ENCODE measurements at regions not wholly inside any gene's neighbourhood (a gene's known extent, or its start where the extent isn't known, plus 50 kb on each side); places are given as distances from the start of the nearest gene placed in this dataset.
A peak's percentile ranks its signal among the peaks of the same experiment; 100 is the strongest.

DNA sequence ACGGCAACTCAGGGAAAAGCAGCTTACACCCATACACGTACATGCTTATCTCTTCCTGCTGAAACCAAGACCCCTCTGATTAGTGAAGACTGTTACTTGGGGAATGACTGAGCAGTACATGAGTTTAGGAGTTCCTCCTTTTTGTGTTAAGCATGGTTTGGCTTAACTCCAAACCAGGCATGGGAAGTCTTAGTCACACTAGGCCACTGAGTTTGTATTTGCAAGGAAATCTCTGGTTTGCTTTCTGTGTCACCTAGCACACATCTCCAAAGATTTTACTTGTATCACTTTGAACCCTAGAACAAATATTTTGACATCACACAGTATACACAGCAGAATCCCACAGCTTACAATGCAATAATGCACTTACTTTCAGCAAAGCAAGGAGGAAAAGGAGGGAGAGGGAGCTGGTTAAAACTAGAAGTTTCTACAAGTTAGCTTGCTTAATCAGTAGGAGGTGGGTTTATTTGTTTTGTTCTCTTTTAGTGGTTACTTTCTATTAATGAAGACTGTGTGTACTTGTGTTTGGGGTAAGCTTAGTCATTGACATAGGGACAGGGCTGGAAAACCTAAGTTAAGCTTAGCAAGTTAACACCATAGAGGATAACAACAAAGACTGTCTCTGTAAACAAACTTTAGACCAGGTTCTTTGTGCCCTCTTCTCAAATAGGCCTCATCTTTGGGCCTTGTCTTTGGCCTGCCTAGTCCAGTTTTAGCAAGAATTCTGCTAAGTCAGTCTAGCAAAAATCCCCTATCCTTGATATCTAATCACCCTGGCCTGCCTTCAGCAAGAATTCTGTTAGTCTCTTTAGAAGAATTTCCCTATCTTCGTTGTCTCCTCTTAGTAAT lies 219.4 kb downstream of the MREG start (continued):
- TF ChIP-seq NKX3-1 (CRISPR knock-in tag; IDR thresholded peaks at IDR 0.05) (peak; percentile 96), GTF2F1 (IDR thresholded peaks at IDR 0.05; ENCODE audit: low read length) (no peak), MED8 (CRISPR knock-in tag; IDR thresholded peaks at IDR 0.05; ENCODE audit: insufficient replicate concordance) (peak; percentile 98), RNF2 (conservative IDR thresholded peaks at IDR 0.05; ENCODE audit: low read depth) (no peak), MTF1 (CRISPR knock-in tag; IDR thresholded peaks at IDR 0.05) (no peak), ZNF281 (CRISPR knock-in tag; IDR thresholded peaks at IDR 0.05; ENCODE audit: borderline replicate concordance) (no peak), ZMYM3 (CRISPR knock-in tag; IDR thresholded peaks at IDR 0.05) (peak; percentile 69), ZNF790 (CRISPR knock-in tag; IDR thresholded peaks at IDR 0.05; ENCODE audit: borderline replicate concordance) (no peak), ZNF33B (CRISPR knock-in tag; IDR thresholded peaks at IDR 0.05) (no peak), NCOA1 (CRISPR knock-in tag; IDR thresholded peaks at IDR 0.05) (peak; percentile 94; the same call in 1 of the 2 replicates), ZSCAN21 (CRISPR knock-in tag; IDR thresholded peaks at IDR 0.05; ENCODE audit: borderline replicate concordance) (no peak; the same call in 1 of the 2 replicates)
- TF ChIP-seq, protein P1, sequence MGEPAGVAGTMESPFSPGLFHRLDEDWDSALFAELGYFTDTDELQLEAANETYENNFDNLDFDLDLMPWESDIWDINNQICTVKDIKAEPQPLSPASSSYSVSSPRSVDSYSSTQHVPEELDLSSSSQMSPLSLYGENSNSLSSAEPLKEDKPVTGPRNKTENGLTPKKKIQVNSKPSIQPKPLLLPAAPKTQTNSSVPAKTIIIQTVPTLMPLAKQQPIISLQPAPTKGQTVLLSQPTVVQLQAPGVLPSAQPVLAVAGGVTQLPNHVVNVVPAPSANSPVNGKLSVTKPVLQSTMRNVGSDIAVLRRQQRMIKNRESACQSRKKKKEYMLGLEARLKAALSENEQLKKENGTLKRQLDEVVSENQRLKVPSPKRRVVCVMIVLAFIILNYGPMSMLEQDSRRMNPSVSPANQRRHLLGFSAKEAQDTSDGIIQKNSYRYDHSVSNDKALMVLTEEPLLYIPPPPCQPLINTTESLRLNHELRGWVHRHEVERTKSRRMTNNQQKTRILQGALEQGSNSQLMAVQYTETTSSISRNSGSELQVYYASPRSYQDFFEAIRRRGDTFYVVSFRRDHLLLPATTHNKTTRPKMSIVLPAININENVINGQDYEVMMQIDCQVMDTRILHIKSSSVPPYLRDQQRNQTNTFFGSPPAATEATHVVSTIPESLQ (CRISPR knock-in tag; conservative IDR thresholded peaks at IDR 0.05): no peak
- TF ChIP-seq, protein P2, sequence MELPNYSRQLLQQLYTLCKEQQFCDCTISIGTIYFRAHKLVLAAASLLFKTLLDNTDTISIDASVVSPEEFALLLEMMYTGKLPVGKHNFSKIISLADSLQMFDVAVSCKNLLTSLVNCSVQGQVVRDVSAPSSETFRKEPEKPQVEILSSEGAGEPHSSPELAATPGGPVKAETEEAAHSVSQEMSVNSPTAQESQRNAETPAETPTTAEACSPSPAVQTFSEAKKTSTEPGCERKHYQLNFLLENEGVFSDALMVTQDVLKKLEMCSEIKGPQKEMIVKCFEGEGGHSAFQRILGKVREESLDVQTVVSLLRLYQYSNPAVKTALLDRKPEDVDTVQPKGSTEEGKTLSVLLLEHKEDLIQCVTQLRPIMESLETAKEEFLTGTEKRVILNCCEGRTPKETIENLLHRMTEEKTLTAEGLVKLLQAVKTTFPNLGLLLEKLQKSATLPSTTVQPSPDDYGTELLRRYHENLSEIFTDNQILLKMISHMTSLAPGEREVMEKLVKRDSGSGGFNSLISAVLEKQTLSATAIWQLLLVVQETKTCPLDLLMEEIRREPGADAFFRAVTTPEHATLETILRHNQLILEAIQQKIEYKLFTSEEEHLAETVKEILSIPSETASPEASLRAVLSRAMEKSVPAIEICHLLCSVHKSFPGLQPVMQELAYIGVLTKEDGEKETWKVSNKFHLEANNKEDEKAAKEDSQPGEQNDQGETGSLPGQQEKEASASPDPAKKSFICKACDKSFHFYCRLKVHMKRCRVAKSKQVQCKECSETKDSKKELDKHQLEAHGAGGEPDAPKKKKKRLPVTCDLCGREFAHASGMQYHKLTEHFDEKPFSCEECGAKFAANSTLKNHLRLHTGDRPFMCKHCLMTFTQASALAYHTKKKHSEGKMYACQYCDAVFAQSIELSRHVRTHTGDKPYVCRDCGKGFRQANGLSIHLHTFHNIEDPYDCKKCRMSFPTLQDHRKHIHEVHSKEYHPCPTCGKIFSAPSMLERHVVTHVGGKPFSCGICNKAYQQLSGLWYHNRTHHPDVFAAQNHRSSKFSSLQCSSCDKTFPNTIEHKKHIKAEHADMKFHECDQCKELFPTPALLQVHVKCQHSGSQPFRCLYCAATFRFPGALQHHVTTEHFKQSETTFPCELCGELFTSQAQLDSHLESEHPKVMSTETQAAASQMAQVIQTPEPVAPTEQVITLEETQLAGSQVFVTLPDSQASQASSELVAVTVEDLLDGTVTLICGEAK (IDR thresholded peaks at IDR 0.05): no peak
- TF ChIP-seq, protein P2 (CRISPR knock-in tag; IDR thresholded peaks at IDR 0.05): no peak; the same call in 1 of the 2 replicates
- TF ChIP-seq, protein P3, sequence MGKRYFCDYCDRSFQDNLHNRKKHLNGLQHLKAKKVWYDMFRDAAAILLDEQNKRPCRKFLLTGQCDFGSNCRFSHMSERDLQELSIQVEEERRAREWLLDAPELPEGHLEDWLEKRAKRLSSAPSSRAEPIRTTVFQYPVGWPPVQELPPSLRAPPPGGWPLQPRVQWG (CRISPR knock-in tag; IDR thresholded peaks at IDR 0.05; ENCODE audit: borderline replicate concordance, low read depth): no peak

Measured in HepG2 (cell line).